ENCODE measurements at regions not wholly inside any gene's neighbourhood (a gene's known extent, or its start where the extent isn't known, plus 50 kb on each side); places are given as distances from the start of the nearest gene placed in this dataset.
"Not testable (repeated sequence)": the region's sequence is repeated elsewhere in the genome, so short reads cannot be mapped to it uniquely, and the experiment has no call there.

- no peak for DNase-seq (ENCODE audit: low read depth in 2 of 2)
Measured at GRCh38 chr4:114442856-114443255, 155.8 kb upstream of the UGT8 start.

GRCh38 chr4:114444211-114444610, 154.4 kb upstream of the UGT8 start:
- no peak for DNase-seq (ENCODE audit: low read depth in 2 of 2)

- not testable (repeated sequence) for DNase-seq (ENCODE audit: low read depth in 2 of 2)
Measured at GRCh38 chr4:114447963-114448516, 150.6 kb upstream of the UGT8 start.

- no peak for DNase-seq (ENCODE audit: low read depth in 2 of 2)
Measured at GRCh38 chr4:114458728-114459127, 139.9 kb upstream of the UGT8 start.

- no peak for DNase-seq (ENCODE audit: low read depth in 2 of 2)
Measured at GRCh38 chr4:114464726-114465272, 133.8 kb upstream of the UGT8 start.

- DNase-seq (ENCODE audit: low read depth in 2 of 2): no peak
Measured at GRCh38 chr4:114465766-114466165, 132.8 kb upstream of the UGT8 start.

GRCh38 chr4:114466299-114466698, 132.3 kb upstream of the UGT8 start:
- no peak for DNase-seq (ENCODE audit: low read depth in 2 of 2)

- DNase-seq (ENCODE audit: low read depth in 2 of 2): no peak
Measured at GRCh38 chr4:114472269-114473032, 126.2 kb upstream of the UGT8 start.

GRCh38 chr4:114474188-114474800, 124.3 kb upstream of the UGT8 start:
- DNase-seq (ENCODE audit: low read depth in 2 of 2): no peak

GRCh38 chr4:114476310-114476709, 122.3 kb upstream of the UGT8 start:
- DNase-seq (ENCODE audit: low read depth in 2 of 2): no peak

- no peak for DNase-seq (ENCODE audit: low read depth in 2 of 2)
Measured at GRCh38 chr4:114479595-114479994, 119.0 kb upstream of the UGT8 start.

- no peak for DNase-seq (ENCODE audit: low read depth in 2 of 2)
Measured at GRCh38 chr4:114481856-114482255, 116.8 kb upstream of the UGT8 start.

GRCh38 chr4:114487101-114487500, 111.5 kb upstream of the UGT8 start:
- DNase-seq (ENCODE audit: low read depth in 2 of 2): no peak

- no peak for DNase-seq (ENCODE audit: low read depth in 2 of 2)
Measured at GRCh38 chr4:114488301-114488982, 110.2 kb upstream of the UGT8 start.

- DNase-seq (ENCODE audit: low read depth in 2 of 2): no peak
Measured at GRCh38 chr4:114494246-114494803, 104.3 kb upstream of the UGT8 start.

- no peak for DNase-seq (ENCODE audit: low read depth in 2 of 2)
Measured at GRCh38 chr4:114495471-114495928, 103.1 kb upstream of the UGT8 start.

- DNase-seq (ENCODE audit: low read depth in 2 of 2): no peak
Measured at GRCh38 chr4:114497116-114497515, 101.5 kb upstream of the UGT8 start.

- no peak for DNase-seq (ENCODE audit: low read depth in 2 of 2)
Measured at GRCh38 chr4:114509340-114509739, 89.3 kb upstream of the UGT8 start.

- DNase-seq (ENCODE audit: low read depth in 2 of 2): no peak
Measured at GRCh38 chr4:114512595-114513295, 85.9 kb upstream of the UGT8 start.

GRCh38 chr4:114519368-114519767, 79.2 kb upstream of the UGT8 start:
- no peak for DNase-seq (ENCODE audit: low read depth in 2 of 2)

GRCh38 chr4:114527170-114527569, 71.4 kb upstream of the UGT8 start:
- DNase-seq (ENCODE audit: low read depth in 2 of 2): no peak

All from stimulated activated CD8-positive, alpha-beta memory T cell treated with anti-CD3 and anti-CD28 coated beads, Interleukin-15, amount 100 ng/mL, for 4 hours (primary cell).